Stimulated activated naive CD8-positive, alpha-beta T cell treated with anti-CD3 and anti-CD28 coated beads, Interleukin-15, Interleukin-2, amounts not matched to agents 100 U/mL and 50 U/mL, for 24 hours (primary cell): ENCODE measurements at regions not wholly inside any gene's neighbourhood (a gene's known extent, or its start where the extent isn't known, plus 50 kb on each side); places are given as distances from the start of the nearest gene placed in this dataset.

ENCODE experiments used
- ATAC-seq: fragments of 150-1000 bp; cut with Tn5 transposase; one replicate; pipeline ENCODE4 v1.10.0; 2021
- DNase-seq: peaks from one replicate; pipeline ENCODE4 v3.0.0; 2021

DNA sequence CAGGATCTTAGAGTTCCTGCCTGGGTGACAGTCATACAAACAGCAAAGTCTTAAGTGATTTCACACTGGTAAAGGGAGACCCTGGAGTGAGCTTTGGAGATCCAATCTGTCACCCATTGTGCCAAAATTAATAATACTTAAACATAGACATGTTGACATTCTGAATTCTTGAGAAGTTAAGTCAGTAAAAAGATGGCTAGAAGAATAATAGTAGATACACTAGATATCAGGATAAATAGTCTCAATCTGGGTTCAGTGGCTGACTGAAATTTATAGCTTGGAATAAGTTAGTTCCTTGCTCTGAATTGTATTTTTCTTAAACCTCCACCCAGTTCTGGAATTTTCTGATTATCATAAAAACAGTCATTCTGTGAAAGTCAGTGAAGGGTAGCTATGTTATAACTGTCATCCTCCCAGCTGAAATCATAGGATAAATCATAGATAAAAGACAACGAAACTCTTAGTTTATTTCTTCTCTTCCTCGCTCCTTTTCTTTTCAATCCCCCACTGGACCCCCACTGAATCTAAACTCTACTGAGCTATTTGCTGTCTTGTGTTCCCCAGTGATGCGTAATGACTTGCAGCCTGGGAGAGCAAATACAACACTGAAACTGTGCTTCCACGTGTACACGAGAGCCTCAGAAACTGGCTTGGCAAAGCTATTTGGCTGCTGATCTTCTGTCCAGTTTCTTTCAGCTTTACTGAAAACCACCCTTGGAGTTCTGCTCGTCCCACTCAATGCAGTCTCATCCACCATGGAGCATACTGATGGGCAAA is 175.4 kb upstream of the TP63 start:
- no peak for DNase-seq
- no peak for ATAC-seq

DNA sequence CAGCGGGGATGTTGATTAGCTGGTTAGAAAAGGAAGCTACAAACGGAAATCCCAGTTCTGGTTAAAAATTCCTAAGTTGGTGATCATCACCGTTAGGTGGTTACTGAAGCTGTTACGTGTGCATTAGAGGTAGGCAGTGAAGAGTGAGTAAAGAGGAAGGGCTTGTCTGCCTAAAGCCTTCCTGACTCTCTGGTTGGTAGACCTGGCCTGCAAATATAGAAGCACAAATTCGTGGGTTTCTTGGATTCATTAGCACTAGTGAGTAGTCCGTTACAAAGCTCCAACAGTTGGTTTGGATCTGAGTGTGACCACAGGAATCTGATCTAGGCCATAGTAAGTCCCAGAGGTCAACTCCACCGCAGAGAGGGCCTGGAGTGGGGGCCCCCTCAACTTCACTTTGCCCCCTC is 174.0 kb upstream of the TP63 start:
- ATAC-seq (no peak), DNase-seq (no peak)

DNA sequence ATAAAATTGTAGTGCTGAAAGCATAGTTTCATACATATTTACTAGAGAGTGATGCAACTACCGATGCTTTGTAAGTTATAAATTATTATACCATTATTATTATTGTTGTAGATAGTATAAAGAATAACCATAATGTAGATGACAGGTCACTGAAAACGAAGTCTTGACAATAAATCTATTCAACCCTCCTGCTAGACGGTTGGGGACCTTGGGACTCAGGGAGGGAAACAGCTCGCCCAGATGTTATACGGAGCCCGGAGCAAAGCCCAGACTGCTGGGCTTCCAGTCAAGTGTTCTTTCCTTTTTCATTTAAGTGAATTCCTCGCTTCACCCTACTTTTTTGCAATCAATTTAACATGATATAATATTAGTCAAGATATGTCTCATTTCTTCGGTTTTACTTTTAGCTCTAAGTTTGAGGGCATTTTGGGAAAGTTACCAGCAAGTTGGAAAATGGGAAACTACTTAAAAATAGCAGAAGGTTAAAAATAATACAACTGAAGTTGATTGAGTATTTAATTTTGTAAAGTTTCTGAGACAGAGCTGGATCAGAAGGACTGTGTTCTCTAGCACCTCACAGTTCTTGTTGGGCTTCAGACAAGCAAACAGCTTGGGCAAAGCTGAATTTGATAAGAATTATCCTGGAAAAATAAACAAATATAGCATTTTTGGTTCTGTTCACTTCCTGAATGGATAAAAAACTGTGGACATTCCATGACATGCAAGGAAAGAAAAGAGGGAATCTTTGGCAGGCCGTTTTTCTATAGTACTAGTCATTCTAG is 173.4 kb upstream of the TP63 start:
- DNase-seq (no peak), ATAC-seq (no peak)

DNA sequence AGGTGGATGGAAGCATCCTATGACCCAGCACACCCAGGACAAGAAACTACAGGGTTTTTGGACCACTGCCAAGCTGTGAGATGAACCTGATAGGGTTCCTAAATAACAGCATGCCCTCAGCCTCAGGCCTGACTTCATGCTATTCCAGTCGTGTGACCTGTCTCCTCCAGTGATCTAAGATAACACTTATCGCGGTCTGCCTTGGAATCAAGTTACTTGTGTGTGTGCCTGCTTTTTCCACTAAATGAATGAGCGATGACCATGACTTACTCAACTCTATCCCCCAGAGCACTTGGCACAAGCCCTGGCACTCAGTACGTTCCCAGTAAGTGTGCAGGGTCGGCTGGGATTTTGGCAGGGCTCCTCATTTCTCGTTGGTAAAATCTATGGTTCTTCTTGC is 172.7 kb upstream of the TP63 start:
- ATAC-seq, result no peak
- DNase-seq, result no peak

DNA sequence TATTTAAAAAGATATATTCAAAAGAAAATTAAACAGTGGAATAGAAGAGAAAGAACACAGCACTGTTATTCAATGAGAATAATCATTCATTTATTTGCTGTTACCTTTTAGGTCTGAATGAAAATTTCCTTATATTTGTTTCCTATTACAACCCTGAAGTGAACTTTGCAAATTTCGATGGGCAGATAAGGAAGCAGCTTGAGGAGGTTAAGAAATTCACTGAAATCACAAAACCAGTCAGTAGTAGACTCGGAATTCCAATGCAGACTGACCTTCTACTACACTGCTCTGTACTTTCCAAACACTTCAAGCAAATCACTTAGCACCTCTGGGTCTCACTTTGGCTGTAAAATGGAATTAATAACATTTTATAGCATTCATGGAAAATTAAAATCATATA is 172.0 kb upstream of the TP63 start:
- ATAC-seq, result no peak
- DNase-seq, result no peak

DNA sequence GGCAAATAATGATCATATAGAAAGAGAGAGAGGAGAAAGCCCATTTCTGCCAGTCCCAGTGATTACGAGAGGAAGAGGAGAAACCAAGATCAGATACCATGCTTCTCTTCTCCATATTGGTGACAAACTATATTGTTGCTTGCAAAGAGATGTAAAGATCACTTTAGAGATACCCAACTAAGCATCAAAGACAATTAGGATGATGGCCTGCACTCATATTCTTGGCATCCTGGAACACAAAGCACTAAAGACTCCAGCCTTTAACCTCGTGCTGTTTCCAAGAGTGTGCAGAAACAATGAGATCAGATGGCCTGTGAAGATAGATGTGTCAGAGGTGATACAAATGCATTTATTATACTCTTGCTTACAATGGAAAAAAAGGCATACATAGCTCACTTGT is 170.7 kb upstream of the TP63 start:
- ATAC-seq (no peak), DNase-seq (no peak)

DNA sequence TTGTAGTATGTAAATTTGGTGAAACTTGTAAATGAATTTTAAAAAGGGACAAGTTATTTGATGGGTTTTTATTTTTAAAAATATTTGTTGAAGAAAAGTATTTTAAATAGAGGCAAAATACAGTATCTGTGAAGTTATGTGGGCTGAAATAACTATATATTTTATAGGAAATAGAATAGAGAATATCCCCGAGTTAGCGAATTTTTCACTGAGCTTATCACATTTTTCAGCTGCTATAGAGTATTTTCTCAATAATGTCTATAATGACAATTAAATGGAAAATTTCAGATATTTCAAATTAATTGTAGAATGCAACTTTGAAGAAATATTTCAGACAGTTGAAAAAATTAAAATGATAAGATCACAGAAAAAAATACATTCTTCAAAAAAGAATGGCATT is 166.4 kb upstream of the TP63 start:
- ATAC-seq (no peak), DNase-seq (no peak)

DNA sequence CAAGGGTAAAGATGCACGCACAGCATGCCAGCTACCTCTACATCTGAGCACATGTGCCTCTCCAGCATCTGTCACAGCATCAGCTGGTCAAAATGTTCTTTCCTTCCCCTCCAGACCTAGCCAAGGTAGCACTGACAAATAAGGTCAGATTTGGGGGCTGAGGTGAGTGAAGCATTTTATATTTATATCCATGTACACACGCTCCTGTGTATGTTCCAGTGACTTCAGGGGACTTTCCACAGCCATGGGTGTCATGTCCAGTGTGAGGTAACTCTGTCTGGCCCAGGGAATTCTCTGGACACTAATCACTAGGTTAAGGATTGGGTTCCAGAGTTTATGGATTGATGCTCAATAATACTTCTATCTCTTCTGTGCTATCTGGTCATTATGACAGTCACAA is 165.2 kb upstream of the TP63 start:
- ATAC-seq (no peak), DNase-seq (no peak)

DNA sequence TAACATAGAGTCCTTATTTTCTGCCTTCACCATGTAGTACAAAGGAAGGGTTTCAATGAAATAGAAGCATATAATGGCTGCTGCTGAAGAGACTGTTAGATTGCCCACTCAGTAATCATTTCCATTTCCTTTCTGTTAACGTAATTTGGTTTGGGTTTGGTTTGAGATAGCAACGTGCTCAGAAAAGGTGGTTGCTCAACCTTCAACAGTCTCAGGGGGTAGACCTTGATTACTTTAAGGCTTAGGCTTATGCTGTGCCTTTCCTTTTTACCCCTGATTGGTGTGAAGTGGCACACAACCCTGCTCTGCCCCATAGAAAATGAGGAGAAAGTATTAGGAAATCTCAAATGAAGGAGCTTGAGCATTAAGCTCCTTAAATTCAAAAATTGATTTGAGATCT is 163.7 kb upstream of the TP63 start:
- no peak for DNase-seq
- ATAC-seq, result no peak

DNA sequence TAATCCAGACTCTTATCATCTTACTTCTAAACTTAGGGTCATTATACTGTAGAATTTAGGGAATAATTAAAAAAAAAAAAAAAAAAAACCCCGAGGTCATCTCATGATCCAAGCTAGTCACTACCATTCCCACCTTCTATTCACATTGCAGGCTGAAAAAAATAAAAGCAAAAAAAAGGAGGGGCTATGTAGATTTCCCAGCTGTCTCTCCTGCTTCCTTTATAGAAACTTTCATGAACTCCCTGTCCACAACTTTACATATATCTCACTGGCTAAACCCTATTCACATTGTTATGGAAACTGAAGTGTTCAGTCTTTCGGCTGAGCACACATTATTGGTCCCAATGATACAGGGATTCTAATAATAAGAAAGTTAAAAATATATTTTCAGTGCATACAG is 156.2 kb upstream of the TP63 start:
- ATAC-seq (no peak), DNase-seq (no peak)

DNA sequence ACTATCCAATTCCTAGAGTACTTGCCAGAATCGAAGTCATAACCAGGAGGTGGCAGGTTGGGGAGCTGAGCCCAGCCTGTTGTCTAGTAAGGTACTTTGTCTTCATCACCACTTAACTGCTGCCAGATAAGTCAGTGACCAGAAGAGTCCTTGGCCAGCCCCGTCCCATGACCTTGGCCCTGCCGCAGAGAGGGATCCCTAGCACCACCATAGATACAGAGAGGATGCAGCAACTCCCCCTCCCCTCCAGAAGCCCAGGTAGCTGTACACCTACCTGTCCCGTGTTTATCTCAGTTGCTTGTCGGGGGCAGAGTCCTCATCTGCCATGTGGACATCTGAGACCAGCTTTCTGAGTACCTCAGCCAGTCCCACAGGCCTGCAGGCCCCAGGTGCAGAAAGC is 153.6 kb upstream of the TP63 start:
- no peak for ATAC-seq
- DNase-seq, result no peak

DNA sequence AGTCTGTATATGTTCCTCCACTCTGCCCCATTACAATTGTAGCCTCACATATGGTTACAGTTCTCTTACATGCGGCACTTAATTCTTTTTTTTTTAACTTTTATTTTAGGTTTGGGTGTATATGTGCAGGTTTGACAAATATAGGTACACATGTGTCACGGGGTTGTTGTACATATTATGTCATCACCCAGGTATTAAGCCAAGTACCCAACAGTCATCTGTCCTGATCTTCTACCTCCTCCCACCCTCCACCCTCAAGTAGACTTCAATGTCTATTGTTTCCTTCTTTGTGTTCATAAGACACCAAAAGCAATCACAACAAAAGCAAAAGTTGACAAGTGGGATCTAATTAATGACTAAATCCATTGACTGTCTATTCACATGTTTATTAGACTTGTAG is 144.6 kb upstream of the TP63 start:
- no peak for DNase-seq
- no peak for ATAC-seq

DNA sequence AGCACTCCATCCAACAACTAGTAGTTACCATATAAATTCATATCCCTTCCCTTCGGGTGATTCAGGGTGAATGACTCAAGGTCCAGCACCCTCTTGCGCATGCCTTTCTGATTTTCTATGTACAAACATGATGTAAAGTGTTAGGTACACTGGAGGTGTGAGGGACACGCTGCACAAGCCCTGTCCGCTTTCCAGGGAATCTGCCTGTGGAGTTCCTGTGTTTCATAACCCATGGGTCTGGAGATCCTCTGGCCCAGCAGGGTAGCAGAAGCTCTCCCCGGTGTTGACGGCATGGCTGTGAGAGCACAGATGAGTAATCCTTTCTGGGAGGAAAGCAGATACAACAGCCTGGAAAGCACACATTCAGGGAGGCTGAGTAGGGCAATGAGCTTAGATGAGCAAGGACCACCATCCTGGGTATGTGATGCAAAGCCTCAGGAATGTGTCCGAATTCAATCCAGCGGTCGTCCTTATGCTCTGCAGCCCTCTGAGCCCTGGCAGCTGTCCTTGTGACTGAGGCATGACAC is 142.9 kb upstream of the TP63 start:
- no peak for ATAC-seq
- DNase-seq, result no peak

DNA sequence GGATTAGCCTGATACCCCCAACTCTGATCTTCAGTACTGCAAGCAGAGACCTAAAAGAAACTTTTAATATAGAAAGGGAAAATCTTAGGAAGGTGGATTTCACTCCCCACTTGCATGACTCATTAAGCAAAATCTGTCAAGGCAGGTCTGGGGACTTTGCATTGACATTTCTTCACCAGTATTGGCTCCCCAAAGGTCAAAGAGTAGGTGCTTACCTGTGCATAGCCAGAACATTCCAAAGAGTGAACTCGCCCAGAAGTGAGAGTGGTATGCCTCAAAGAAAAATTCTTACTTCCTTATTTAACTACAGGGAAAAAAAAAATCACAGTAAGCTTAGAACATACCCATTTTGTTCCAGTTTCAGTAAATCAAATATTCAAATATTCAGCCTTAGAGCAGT is 140.9 kb upstream of the TP63 start:
- DNase-seq, result no peak
- ATAC-seq, result no peak

DNA sequence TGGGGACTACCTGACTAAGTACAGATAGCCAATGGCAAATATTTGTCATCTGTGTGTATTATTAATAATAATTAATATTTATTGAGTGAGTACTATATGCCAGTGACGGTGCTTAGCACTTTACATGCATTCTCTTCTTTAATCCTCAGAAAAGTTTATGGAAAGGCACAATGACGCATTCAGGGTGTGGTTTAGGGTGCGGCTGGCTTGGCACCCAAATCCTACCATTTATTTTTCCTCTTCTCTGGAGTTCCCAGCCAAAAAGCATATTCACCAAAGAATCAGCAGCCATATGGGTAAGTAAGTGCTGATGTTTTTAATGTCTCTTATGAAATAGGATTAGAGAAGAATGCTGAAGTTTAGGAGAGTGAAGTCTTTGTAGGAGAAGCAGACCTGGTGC is 140.4 kb upstream of the TP63 start:
- DNase-seq (no peak), ATAC-seq (no peak)

DNA sequence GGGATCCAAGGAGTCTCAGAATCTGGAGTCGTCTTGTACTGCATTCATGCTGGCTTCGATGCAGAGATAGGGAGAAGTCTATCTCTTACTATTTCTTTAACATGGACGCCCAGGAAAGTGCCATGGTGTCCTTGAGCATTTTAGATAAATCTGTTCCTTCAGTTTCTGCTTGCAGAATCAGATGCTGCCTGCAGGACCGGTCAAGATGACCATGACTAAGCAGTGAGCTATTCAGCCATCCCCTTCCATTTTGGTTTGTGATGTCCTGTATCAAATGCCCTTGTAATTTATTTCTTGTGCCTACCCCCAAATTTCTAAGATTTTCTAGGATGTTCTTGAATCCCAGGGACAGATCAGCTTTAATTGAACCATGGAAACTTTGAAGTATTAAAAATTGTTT is 139.4 kb upstream of the TP63 start:
- no peak for DNase-seq
- no peak for ATAC-seq

DNA sequence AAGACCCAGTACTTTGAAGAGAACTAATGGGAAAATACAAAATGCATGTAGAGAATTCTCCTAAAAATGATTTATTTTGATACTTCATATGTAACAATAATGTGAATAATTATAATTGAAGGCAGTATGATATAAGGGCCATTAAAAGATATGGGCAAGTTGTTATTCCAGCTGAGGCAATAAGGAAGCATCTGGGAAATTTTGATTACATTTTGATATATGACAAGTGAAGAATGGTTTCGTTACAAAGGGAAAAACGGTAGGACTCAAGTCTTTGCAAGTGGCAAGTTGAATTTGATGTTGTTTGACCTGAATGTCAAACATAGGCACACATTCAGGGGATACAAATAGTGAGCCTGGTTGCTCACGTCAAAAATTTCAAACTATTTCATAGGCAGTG is 137.9 kb upstream of the TP63 start:
- DNase-seq, result no peak
- ATAC-seq, result no peak

DNA sequence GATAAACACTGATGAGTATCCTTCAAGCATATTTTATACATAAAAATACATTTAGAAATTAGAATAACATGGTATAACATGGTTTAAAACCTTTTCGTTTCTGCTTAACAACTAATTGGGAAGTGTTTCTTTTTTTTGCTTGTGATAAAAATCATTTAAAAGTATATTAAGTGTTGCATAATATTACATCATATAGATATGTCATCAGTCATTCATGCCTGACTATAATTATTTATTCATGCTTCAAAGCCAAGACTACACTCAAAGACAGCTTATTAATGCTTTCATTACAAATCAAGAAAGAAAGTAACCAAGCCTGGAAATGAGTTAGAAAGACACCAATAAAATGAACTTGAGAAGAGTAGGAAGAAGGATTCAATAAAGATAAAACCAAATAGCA is 136.6 kb upstream of the TP63 start:
- DNase-seq (no peak), ATAC-seq (no peak)

DNA sequence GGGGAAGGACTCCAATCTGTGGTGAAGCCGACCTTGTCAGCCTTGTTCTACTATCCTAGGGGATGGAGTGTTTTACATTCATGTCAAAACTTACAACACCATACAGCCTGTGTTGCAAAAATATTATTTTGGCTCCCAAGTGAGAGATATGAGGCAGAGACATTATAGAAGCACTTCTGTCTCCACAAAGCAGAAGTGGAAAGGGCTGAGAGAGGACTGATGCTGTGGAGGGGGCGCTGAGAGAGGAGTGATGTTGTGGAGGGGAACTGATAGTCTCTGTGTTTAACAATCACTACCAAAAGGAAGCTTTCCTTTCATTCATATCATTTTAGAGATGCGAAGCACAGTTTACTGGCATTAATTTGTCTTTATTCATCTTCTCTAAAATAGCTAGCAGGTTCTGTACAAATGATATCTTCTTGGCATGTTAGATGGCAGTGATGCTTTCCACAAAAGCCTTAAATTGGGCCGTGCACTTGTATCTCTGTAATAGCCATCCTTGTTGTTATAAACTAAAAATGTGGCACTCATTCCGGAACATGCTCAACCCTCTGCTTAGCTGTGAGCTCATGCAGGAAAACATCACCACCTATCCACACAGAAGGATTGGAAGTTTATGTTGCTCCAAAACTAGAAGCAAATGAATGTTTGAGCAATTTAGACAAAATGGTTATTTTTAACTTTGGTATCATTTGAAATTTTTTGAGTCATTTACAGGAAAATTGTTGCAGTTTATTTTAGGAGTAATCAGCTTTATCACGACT is 134.6 kb upstream of the TP63 start:
- ATAC-seq (no peak), DNase-seq (no peak)

DNA sequence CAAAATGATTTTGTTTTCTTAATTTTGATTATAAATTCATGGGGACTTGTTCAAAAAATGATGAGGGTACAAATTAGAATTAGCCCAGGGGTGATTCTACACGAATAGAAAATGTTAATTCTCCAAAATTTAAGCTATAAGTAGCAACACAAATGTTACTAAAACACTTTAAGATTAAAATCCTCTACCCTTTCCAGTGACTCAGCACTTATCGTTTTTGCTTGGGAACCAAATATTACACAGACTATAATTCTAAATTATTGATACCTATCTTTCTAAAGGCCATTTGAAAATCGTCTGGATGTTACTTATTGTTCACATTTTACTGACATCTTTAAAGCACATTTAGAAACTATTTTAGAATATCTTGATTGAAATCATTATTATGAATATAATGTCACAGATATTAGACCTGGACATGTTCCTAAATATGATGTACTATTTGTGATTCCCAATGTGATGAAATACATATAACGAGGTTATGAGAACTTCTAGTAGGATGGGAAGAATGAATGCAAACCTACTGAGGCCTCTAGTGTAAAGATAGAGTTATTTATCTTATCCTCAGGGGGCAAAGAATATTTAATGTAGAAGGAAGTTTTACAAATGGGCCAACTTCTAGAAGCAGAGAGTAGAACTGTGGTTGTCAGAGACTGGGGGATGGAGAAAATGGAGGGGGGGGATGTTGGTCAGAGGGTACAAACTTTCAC is 132.0 kb upstream of the TP63 start:
- ATAC-seq (no peak), DNase-seq (no peak)

DNA sequence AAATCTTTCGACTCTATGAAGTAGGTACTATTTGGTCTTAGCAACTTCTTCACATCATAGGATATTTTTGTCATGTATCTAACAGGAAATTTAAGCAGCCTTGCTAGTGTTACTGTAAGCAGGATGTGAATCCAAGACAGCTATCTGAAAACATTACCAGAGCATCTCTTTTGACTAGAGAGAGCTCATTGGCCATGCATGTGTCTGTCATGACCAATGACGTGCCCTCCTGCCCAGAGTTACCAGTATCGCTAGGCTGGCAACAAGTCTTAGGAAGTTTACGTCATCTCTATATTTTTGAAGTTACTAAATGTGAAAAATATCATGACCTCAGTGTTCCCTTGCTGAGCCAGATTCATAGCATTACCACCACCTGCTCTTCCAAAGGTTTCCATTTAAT is 130.9 kb upstream of the TP63 start:
- ATAC-seq, result no peak

DNA sequence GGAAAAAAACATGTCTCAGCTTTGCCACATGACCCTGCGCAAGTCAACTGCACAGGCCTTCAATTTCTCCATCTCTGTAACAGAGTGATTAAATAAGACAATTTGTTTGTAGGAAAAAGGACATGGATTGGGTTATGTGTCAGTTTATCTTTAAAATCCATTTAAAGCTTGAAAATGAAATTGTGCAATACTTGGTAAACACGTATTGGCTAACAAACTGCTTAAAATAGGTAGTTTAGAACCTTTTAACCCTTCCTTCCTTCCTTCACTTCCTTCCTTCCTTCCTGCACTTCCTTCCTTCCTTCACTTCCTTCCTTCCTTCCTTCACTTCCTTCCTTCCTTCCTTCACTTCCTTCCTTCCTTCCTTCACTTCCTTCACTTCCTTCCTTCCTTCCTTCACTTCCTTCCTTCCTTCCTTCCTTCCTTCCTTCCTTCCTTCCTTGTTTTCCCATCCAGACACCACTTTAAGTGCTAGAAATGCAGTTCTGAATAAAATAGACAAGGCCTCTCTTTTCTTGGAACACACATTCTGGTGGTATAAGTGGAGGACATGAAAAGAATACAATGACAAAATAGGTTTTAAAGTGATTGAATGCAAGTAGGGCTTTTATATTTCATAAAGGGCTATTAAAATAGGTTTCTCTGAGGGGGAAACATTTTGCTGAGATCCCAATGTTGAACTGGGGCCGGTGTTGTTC is 130.2 kb upstream of the TP63 start:
- no peak for ATAC-seq
- DNase-seq, result no peak

More for the DNA sequence above, 130.9 kb upstream of the TP63 start:
- no peak for DNase-seq
